HG03139 (cell line): ENCODE measurements at regions not wholly inside any gene's neighbourhood (a gene's known extent, or its start where the extent isn't known, plus 50 kb on each side); places are given as distances from the start of the nearest gene placed in this dataset.
"Not testable (repeated sequence)": the region's sequence is repeated elsewhere in the genome, so short reads cannot be mapped to it uniquely, and the experiment has no call there.

Source experiments
- ATAC-seq: cut with Tn5 transposase; IDR thresholded peaks from one replicate; pipeline ENCODE4 v1.9.1; 2021; ENCODE audit not compliant: unreplicated experiment

GRCh38 chr14:88981948-88982347, 157.5 kb downstream of the TTC8 start:
- ATAC-seq = no peak

- no peak for ATAC-seq
Observed at GRCh38 chr14:88983755-88984154, 159.3 kb downstream of the TTC8 start.

- no peak for ATAC-seq
Observed at GRCh38 chr14:88985654-88986053, 161.2 kb downstream of the TTC8 start.

GRCh38 chr14:88986146-88986841, 161.8 kb downstream of the TTC8 start:
- no peak for ATAC-seq

DNA sequence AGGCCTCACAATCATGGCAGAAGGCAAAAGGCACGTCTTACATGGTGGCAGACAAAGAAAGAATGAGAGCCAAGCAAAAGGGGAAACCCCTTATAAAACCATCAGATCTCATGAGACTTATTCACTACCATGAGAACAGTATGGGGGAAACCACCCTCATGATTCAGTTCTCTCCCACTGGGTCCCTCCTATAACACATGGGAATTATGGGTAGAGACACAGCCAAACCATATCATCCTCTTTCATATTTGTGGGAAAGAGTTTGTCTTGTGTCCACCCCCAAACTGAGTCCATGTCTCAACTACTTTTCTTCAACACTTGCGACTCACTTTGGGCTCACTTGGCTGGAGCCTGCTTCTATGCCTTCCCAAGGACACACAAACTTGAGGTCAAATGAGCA, 162.5 kb downstream of the TTC8 start:
- ATAC-seq = not testable (repeated sequence)

GRCh38 chr14:88987516-88987915, 163.1 kb downstream of the TTC8 start:
- no peak for ATAC-seq

DNA sequence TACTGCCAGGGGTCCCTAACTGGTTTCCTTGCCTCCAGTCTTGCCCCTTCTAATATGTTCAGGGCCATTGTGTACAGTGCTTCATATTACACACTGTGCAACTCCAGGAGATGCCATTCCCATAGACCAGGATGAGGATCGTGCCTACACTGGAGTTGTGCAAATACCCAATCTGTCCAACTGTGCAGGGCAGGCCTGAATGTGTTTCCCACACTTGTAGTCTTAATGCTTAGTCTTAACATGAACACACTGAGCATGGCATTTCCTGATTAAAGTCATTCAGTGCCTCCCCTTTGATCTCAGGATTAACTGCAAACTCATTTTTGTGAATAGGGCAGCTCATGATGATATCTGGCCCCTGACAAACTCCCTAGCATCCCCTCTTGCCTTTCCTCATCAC, 165.5 kb downstream of the TTC8 start:
- no peak for ATAC-seq

- ATAC-seq = no peak
Observed at GRCh38 chr14:88990856-88991255, 166.4 kb downstream of the TTC8 start.

- ATAC-seq = no peak
Observed at GRCh38 chr14:88992011-88992410, 167.6 kb downstream of the TTC8 start.

DNA sequence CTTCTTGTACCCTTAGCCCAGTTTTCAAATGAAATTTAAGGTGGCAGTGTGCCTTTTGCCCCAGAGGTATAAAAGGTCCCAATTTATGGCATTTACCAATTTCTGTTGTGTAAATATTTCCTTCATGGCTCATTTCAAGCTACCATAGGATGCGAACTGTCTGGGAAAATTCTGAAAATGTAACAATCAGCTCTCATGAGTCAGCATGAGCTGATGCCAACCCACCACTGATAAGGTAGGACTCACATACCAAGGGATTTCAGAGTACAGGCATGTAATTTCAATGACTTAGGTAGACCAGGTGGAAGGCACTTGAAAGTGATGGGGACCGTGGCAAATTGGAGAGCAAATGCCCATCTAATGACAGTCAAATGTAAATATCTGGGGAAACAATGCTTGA, 169.5 kb downstream of the TTC8 start:
- ATAC-seq = no peak

GRCh38 chr14:88995437-88996198, 171.2 kb downstream of the TTC8 start:
- ATAC-seq = no peak

DNA sequence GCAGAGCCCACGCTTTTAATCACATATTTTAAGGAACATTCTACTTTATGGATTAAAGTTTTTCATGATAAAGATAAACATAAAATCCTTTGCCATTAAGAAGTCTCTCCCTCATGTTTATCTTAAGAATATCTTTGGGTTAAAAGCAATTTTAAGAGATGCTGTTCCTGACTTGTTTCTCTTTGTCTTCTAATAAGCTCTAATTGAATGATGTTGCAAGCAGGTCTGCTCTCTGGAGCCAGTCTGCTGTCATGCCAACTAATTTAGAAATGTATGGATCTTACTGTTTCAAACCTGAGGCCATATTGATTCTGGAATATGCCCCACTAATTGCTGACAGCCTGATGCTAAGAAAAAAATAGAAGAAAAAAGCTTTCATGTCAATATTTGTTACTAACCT, 173.6 kb downstream of the TTC8 start:
- ATAC-seq = no peak

DNA sequence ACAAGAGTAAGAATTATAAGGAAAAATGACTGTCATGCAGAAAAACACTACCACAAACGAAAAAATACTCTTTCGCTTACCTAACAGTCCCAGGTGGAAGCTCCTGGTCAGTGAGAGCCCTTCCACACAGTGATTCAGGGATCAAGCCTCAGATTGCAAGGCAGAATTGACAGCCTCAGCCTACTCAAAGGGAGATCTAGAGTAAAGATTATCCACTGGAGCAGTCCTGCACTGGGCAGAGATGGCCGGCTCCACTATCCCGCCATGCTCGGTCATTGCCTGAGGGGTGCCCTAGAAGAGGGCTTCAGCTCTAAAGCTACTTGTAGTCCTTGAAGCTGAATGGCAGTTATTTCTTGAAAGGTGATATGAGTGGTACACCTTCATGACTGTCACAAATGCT, 174.7 kb downstream of the TTC8 start:
- ATAC-seq = no peak

DNA sequence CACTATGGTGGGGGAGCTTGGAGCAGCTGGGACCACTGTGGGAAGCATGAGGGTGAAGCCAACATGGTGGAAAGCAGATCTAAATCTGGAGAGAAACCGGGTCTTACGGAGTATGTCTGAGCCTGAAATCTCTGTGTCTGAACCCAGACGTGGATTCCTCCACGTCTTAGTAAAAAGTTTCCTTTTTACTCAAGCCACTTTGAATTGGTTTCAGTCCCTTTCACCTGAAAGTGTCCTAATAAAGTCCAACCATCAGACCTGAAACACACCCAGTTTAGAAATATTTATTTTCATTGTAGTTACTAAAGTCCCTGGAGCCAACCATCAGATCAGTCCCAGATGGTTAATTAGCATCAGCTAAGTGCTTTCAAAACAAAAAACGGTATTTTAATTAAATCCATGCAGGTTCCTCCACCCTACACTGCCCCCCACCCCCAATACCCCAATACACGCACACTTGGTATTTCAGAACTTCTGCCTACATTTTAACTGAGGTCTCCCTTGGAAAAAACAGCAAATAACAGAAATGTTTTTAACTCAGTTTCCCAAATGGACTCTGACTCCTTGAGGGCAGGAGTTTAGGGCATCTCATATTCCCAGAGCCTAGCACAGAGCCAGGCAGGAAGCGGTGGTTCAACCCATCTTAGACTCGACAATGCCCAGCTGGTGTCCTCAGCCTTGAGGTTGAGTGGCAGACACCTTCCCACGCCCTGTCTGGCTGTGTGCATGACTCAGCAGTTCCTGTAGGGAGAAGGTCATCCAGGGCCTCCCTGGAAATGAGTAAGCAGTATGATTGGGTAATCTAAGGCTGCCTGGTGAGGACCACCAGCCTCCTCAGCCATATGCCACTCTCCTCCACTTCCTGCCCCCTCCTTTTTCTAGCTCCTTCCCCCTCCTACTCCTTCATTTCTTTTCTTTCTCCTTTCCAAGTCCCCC, 175.8 kb downstream of the TTC8 start:
- ATAC-seq = no peak

DNA sequence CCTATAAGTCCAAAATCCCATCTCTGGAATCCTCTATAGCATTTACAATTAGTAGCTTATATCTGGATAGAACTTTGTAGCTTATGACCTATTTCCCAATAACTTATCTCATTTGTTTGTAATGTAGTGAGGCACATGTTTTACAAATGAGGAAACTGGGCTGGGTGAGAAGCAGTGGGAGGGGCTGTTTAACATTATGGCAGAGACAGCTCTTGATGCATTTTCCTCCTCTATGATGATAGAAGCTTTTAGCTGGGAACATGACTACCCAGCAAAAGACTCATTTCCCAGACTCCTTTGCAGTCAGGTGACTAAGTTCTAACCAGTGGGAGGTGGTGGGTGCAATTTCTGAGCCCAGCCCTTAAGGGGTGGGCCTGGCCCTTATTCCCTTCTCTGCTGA, 179.7 kb downstream of the TTC8 start:
- ATAC-seq = no peak

DNA sequence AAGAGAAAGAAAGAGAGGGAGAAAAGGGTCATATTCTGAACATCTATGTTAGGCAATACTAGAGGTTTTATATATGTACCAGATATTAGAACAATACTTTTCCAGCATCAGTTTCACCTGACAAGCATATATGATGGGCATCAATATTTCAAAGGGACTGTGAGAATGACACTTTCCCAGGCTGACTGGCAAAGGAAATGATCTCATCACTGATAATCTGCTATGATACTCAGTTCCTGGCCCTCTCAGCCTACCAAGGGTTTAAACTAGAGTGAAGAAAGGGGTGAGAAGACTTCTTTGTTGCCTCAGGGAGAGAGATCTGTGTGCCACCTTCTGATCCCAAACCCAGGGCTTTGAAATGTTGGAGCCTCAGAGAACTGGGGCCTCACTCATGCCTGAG, 183.5 kb downstream of the TTC8 start:
- no peak for ATAC-seq

DNA sequence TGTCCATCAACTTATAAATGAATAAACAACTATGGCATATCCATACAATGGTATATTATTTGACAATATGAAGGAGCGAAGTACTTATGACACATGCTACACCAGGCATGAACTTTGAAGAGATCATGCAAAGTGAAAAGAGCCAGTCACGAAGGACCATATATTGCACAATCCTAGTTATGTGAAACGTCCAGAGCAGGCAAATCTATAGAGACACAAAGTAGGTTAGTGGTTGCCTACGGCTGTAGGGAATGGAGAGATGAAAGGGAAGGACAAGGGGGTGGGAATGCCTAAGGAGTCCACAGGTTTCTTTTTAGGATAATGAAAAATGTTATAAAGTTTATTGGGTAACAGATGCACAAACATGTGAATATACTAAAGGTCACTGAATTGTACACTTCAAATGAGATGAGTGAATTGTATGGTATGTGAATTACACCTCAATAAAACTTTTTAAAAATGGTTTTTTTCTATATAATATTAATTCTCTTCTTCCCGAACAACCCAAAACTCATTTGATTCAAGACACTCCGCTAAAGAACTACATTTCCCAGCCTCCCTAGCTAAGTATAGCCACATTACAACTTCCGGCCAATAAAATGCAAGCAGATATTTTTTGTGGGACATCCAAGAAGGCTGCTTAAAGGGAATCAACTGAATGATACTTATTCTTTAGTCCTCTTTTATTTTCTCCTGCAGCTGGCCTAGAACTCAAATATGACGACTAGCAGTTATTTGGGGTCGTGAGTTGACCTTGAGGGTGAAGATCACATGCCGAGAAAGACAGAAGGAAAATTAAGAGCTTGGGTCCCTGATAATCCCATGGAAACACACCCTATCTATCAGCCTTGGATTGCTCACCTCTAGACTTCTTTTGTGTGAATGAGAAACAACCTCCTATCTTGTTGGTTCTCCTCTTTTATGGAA, 187.2 kb downstream of the TTC8 start:
- ATAC-seq = no peak

DNA sequence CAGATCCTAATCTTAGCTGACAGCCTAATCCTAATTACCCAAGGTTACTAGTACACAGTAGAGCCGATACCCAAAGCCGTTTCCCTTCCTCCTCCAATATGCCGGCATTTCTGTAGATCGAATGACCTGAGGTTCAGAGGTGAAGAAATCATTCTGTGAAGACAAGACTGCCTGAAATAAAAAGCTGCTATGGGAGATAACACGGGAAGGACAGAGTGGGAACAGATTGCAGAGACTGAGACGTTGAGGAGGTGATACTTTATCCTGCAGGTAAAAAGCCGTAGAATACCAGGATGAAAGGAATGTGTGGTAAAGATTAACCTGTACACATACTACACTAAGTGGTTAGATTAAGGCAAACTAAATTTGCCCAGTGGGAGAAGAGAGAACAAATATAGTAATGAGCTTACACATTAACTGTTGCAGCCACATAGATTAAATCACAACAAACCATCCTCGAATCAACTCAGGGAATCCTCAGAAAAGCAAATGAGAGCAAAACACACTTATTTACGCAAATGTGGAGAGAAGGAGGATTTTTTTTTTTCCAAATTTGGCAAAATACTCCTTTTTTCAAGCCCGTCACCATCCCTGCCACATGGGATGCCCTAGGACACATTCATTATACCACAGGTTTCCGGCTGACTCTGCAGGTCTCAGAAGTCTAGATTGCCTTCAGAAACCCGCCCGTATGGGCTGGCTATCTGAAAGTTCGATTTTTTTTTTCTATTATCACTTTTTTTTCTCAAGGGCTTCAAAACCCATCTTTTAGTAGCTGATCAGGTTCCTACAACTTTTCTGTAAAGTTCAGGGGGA, 188.0 kb downstream of the TTC8 start:
- ATAC-seq = no peak

DNA sequence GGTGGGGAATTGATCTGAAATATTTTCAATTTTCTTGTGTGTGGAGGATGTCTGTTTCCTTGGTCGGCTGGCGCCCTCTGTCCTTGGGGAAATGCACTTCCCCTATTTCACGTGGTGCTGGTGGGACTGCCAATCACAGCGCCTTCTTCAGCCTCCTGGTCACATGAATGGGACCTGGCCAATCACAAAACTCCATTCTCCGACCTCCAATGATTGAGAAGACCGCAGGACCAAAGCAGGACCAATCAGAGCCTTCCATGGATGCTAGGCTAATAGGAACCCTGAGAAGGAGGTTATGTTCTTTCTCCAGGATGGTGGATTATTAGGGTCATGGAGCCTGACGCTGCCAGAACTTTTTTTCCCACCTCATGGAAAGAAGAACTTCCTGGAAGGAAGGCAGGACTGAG, 188.7 kb downstream of the TTC8 start:
- no peak for ATAC-seq
